ENCODE measurements at regions not wholly inside any gene's neighbourhood (a gene's known extent, or its start where the extent isn't known, plus 50 kb on each side); places are given as distances from the start of the nearest gene placed in this dataset.

- TF ChIP-seq POLR2A (IDR thresholded peaks at IDR 0.05; ENCODE audit: low read length): no peak
- no peak for TF ChIP-seq GATA1 (IDR thresholded peaks at IDR 0.05; ENCODE audit: low read depth, low read length)
Observed at GRCh38 chr18:51911584-51911983, 428.4 kb upstream of the DCC start.
